CD4-positive, alpha-beta T cell (primary cell): ENCODE measurements at regions not wholly inside any gene's neighbourhood (a gene's known extent, or its start where the extent isn't known, plus 50 kb on each side); places are given as distances from the start of the nearest gene placed in this dataset.

Source experiments
- ATAC-seq: fragments of 200-7000 bp; cut with Tn5 transposase; one replicate; pipeline ENCODE4 v1.10.0; 2022; ENCODE audit warnings: mild to moderate bottlenecking; ENCODE audit not compliant: poor library complexity
- CTCF ChIA-PET: fragments of 350-600 bp; sonication (Branson Sonifier 250); formaldehyde crosslinking; loops from one replicate; lab custom pipeline; 2021; ENCODE audit warnings: antibody characterized with exemption, inconsistent platforms; lab: Charles Lee
- POLR2A ChIA-PET: fragments of 350-600 bp; sonication (Branson Sonifier 250); formaldehyde crosslinking; loops from one replicate; lab custom pipeline; 2021; ENCODE audit warnings: antibody characterized with exemption, inconsistent platforms; lab: Charles Lee
- DNase-seq, 14 experiments: peaks; one replicate each; pipeline ENCODE4 v3.0.0-alpha.2; 2013 to 2020; ENCODE audit warnings: mixed read lengths in 2 of 14
- H3K27ac ChIP-seq, 2 donors: one replicate each; pipeline versions ENCODE4 v1.5.1 to v1.7.0; 2013; ENCODE audit warnings: low read length in 2 of 2, low read depth in 1 of 2, mild to moderate bottlenecking in 1 of 2
- H3K27me3 ChIP-seq, 2 experiments: 1 replicate in 1 of 2; 2 replicates in 1 of 2; pipeline versions ENCODE4 v1.6.1 to v1.7.0; 2013; ENCODE audit warnings: low read length in 2 of 2, control low read depth in 1 of 2, mild to moderate bottlenecking in 1 of 2, moderate library complexity in 1 of 2; ENCODE audit not compliant: insufficient read depth in 2 of 2, control insufficient read depth in 1 of 2
- H3K36me3 ChIP-seq: one replicate; pipeline ENCODE4 v1.6.1; 2013; ENCODE audit warnings: low read length, control low read depth; ENCODE audit not compliant: insufficient read depth
- H3K4me1 ChIP-seq: one replicate; pipeline ENCODE4 v1.6.1; 2013; ENCODE audit warnings: low read length, control low read depth; ENCODE audit not compliant: insufficient read depth
- H3K4me3 ChIP-seq: one replicate; pipeline ENCODE4 v1.5.1; 2013; ENCODE audit warnings: mild to moderate bottlenecking, low read length, moderate library complexity
- H3K9me3 ChIP-seq, 2 experiments: 1 replicate in 1 of 2; 2 replicates in 1 of 2; pipeline versions ENCODE4 v1.6.1 to v1.7.0; 2013; ENCODE audit warnings: low read length in 2 of 2, mild to moderate bottlenecking in 2 of 2, control low read depth in 1 of 2, moderate library complexity in 1 of 2; ENCODE audit not compliant: control insufficient read depth in 1 of 2, insufficient read depth in 1 of 2
- H3K27ac Mint-ChIP-seq: one replicate; pipeline ENCODE4 v1.8.0; 2020; ENCODE audit warnings: mixed read lengths
- H3K27me3 Mint-ChIP-seq: one replicate; pipeline ENCODE4 v1.8.0; 2021; ENCODE audit warnings: mixed read lengths
- H3K36me3 Mint-ChIP-seq: one replicate; pipeline ENCODE4 v1.8.0; 2021; ENCODE audit warnings: low read depth, mixed read lengths
- H3K4me1 Mint-ChIP-seq: one replicate; pipeline ENCODE4 v1.8.0; 2021; ENCODE audit warnings: low read depth, mixed read lengths
- H3K4me3 Mint-ChIP-seq: one replicate; pipeline ENCODE4 v1.8.0; 2020; ENCODE audit warnings: mild to moderate bottlenecking, mixed read lengths
- H3K9me3 Mint-ChIP-seq: one replicate; pipeline ENCODE4 v1.8.0; 2020; ENCODE audit warnings: mixed read lengths
- intact Hi-C, 2 experiments: fragments of 100-400 bp; cut with DNase I in 1 of 2; cut with micrococcal nuclease in 1 of 2; formaldehyde crosslinking; loops; one replicate each; pipeline versions ENCODE4 v1.15.1 to v1.9.0; 2023 to 2025; cut with DNase I, micrococcal nuclease
- TF ChIP-seq, protein P1 (sequence below): fragments of 200-600 bp; IDR thresholded peaks from one replicate; pipeline ENCODE4 v1.8.0; 2022; ENCODE audit warnings: antibody characterized with exemption, mild to moderate bottlenecking

DNA sequence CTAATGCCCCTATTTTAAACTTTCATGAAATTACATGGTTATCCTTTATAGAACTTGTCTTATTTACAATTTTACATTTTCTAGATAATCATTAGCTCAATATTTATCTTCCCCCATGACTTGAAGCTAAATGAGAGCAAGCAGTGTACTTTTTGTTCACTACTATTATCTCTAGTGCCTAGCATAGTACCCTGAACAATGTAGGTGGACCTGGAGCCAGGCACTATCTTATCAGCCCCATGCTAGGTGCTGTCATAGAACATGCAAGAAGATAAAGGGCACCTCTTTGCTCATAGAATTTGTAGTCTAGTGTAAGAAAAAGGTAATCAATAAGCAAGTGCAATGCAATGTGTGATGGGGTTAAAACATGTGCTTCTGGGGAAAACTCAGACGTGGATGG is 399.9 kb downstream of the ELAVL2 start:
- Histone ChIP-seq H3K36me3 (no peaks in the 10 kb centered on the region), H3K27ac (no peak overlapping the region), H3K4me1 (no peaks in the 10 kb centered on the region), H3K4me3 (no peak overlapping the region), H3K27me3 (no peaks in the 10 kb centered on the region), H3K9me3 (no peaks in the 10 kb centered on the region)
- ChIA-PET POLR2A (no interaction called here), CTCF (no interaction called here)
- peaks cover 11% of the 10 kb centered on the region for H3K9me3 Mint-ChIP-seq
- intact Hi-C loops: loop anchor here in 1 of 2 experiments (10.0 kb wide), 1 partner anchor 49 kb away; no protein-coding TSS in a partner anchor
- DNase-seq: no peak
- H3K4me3 Mint-ChIP-seq: no peak overlapping the region
- H3K4me1 Mint-ChIP-seq: no peaks in the 10 kb centered on the region
- ATAC-seq: no peak
- TF ChIP-seq, protein P1, sequence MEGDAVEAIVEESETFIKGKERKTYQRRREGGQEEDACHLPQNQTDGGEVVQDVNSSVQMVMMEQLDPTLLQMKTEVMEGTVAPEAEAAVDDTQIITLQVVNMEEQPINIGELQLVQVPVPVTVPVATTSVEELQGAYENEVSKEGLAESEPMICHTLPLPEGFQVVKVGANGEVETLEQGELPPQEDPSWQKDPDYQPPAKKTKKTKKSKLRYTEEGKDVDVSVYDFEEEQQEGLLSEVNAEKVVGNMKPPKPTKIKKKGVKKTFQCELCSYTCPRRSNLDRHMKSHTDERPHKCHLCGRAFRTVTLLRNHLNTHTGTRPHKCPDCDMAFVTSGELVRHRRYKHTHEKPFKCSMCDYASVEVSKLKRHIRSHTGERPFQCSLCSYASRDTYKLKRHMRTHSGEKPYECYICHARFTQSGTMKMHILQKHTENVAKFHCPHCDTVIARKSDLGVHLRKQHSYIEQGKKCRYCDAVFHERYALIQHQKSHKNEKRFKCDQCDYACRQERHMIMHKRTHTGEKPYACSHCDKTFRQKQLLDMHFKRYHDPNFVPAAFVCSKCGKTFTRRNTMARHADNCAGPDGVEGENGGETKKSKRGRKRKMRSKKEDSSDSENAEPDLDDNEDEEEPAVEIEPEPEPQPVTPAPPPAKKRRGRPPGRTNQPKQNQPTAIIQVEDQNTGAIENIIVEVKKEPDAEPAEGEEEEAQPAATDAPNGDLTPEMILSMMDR: no peak
- H3K36me3 Mint-ChIP-seq: no peaks in the 10 kb centered on the region
- H3K27me3 Mint-ChIP-seq: no peaks in the 10 kb centered on the region
- no peak overlapping the region for H3K27ac Mint-ChIP-seq

DNA sequence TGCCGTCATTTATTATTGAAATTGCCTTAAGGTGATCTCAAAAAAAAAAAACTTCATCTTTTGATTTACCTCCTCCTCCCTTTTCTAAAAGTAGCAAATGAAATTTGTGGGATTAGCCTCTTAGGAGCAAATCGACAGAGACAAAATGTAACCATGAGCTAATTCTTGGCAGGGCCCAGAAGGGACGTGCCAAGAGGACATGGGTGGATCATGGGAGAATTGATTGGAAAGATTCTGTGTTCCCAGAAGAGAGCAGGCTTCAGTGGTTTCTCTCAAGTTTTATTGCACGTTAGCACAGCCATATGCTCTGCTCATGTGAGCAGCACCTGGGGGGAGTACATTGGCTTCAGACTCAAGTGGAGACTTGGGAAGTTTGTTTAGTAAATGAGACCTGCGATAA is 394.6 kb downstream of the ELAVL2 start:
- Mint-ChIP-seq H3K27me3 (no peaks in the 10 kb centered on the region), H3K4me1 (no peaks in the 10 kb centered on the region), H3K27ac (no peak overlapping the region), H3K36me3 (no peaks in the 10 kb centered on the region), H3K4me3 (no peak overlapping the region), H3K9me3 (peaks cover 8% of the 10 kb centered on the region)
- ATAC-seq (no peak), DNase-seq (no peak)
- TF ChIP-seq, protein P1: no peak
- Histone ChIP-seq H3K9me3 (peaks cover 0 to 3% of the 10 kb centered on the region in 2 experiments), H3K27ac (no peak overlapping the region), H3K4me3 (no peak overlapping the region), H3K4me1 (no peaks in the 10 kb centered on the region), H3K27me3 (no peaks in the 10 kb centered on the region), H3K36me3 (no peaks in the 10 kb centered on the region)
- ChIA-PET POLR2A (no interaction called here), CTCF (interaction anchor here (1.3 kb wide), 1 partner anchor 13 kb away, joined by 3 read pairs; no protein-coding TSS in a partner anchor)
- intact Hi-C loops: no loop called here

DNA sequence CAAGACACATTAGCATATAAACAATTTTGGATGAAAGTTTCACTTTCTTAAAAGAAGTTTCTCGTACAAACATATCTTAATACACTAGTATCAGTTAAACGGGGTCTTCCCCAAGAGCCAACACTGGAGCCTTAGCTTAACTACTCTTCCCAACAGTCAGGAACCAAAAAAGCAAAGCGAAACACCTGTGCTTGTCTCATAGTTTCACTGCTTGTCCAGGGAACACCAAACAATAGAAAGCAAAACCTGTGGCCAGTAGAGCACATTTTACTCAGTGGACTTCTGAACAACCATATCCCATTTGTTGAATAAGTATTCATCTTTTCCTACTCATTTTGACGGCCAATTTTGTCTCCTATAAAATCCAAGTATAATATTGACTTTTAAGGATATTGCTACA is 391.4 kb downstream of the ELAVL2 start:
- no peak overlapping the region for H3K27ac ChIP-seq
- TF ChIP-seq, protein P1: no peak
- no peak overlapping the region for H3K27ac Mint-ChIP-seq
- ATAC-seq (no peak), DNase-seq (no peak)
- no peaks in the 10 kb centered on the region for H3K27me3 ChIP-seq
- intact Hi-C loops: no loop called here
- H3K9me3 Mint-ChIP-seq: peaks cover 10% of the 10 kb centered on the region
- POLR2A ChIA-PET: no interaction called here
- H3K27me3 Mint-ChIP-seq: no peaks in the 10 kb centered on the region
- no peaks in the 10 kb centered on the region for H3K36me3 Mint-ChIP-seq
- H3K4me1 Mint-ChIP-seq: no peaks in the 10 kb centered on the region
- peaks cover 0 to 3% of the 10 kb centered on the region in 2 experiments for H3K9me3 ChIP-seq
- CTCF ChIA-PET: no interaction called here
- H3K4me3 Mint-ChIP-seq: no peak overlapping the region
- no peaks in the 10 kb centered on the region for H3K4me1 ChIP-seq
- H3K4me3 ChIP-seq: no peak overlapping the region
- no peaks in the 10 kb centered on the region for H3K36me3 ChIP-seq
